Fibroblast of villous mesenchyme (primary cell): ENCODE measurements at regions not wholly inside any gene's neighbourhood (a gene's known extent, or its start where the extent isn't known, plus 50 kb on each side); places are given as distances from the start of the nearest gene placed in this dataset.

Experiments used
- DNase-seq: peaks from one replicate; pipeline ENCODE4 v3.0.0-alpha.2; 2010; ENCODE audit warnings: low read depth
- H3K4me3 ChIP-seq: 2 replicates; pipeline ENCODE4 v1.5.1; 2011; ENCODE audit warnings: low read depth, mild to moderate bottlenecking, low read length
- CTCF ChIP-seq: IDR thresholded peaks from 2 replicates; pipeline ENCODE4 v1.5.1; 2012; ENCODE audit warnings: low read depth, mild to moderate bottlenecking, low read length; ENCODE audit not compliant: insufficient read depth

DNA sequence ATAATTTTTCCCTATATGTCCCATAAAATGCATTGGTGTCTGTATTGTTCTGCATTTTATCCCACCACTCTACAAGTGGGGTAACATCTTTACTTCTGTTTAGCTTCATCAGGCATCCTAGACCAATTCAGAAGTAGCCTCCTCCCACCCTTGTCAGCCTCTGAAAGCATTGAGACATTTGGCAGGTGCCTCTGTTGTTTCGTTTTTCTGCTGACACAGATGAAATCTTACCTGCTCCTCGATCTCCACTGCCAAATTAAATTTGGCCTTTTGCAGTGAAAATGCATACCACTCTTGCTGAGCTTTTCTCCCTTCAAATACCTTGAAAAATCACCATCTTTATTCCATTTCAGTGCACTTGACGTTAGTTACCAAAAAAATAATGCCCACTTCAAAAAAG lies 83.5 kb upstream of the STARD13 start:
- no peak overlapping the region for H3K4me3 ChIP-seq
- DNase-seq, result no peak
- no peak for TF ChIP-seq CTCF

- DNase-seq, result no peak
- H3K4me3 ChIP-seq, result no peak overlapping the region
These were observed 86.8 kb upstream of the STARD13 start for GRCh38 chr13:33372251-33372919.

DNA sequence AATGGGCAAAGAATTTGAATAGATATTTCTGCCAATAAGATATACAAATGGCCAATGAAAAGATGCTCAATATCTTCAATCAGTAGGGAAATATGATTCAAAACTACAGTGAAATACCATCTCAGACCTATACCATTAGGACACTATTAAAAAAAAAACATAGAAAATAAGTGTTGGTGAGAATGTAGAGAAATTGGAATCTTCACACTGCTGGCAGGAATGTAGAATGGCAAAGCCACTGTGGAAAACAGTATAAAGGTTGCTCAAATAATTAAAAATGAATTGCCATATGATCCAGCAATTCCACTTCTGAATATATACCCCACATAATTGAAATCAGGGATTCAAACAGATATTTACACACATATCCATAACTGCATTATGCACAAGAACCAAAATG lies 88.1 kb upstream of the STARD13 start:
- no peak for DNase-seq
- no peak overlapping the region for H3K4me3 ChIP-seq
- TF ChIP-seq CTCF, result peak; percentile 21

More at GRCh38 chr13:33372251-33372919, 86.8 kb upstream of the STARD13 start:
- no peak for TF ChIP-seq CTCF

- TF ChIP-seq CTCF, result no peak
- no peak for DNase-seq
- no peak overlapping the region for H3K4me3 ChIP-seq
These were observed 89.9 kb upstream of the STARD13 start for GRCh38 chr13:33375421-33375820.

GRCh38 chr13:33376212-33376611 lies 90.7 kb upstream of the STARD13 start:
- no peak overlapping the region for H3K4me3 ChIP-seq
- DNase-seq, result no peak
- no peak for TF ChIP-seq CTCF

GRCh38 chr13:33377411-33377810 lies 91.9 kb upstream of the STARD13 start:
- DNase-seq, result no peak
- H3K4me3 ChIP-seq, result no peak overlapping the region
- TF ChIP-seq CTCF, result no peak

DNA sequence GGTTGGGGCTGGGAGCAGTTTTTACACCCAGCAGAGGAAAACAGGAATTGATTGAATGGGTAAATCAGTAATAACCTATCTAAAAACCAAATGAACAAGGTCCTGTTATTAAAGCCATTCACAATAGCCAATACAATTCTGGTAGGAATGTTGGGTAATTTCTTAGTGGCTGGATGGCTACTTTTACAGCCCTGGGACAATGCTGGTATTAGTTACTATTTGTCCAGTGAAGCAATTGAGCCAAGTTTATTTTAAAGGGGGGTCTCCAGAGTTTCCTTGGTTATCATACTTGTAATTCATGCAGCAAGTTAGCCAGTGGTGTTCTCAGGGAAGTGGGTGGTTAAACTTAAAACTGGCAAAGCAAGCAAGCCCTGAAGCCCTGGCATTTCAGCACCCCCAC lies 92.3 kb upstream of the STARD13 start:
- no peak for DNase-seq
- TF ChIP-seq CTCF, result no peak
- H3K4me3 ChIP-seq, result no peak overlapping the region
